ENCODE measurements at regions not wholly inside any gene's neighbourhood (a gene's known extent, or its start where the extent isn't known, plus 50 kb on each side); places are given as distances from the start of the nearest gene placed in this dataset.

- peaks cover 7 to 8% of the 10 kb centered on the region in 2 donors for H3K9me3 Mint-ChIP-seq
- Histone ChIP-seq H3K27me3 (ENCODE audit: control insufficient read depth, insufficient read depth, low read length) (no peaks in the 10 kb centered on the region), H3K36me3 (ENCODE audit: control insufficient read depth, insufficient read depth, low read length) (no peaks in the 10 kb centered on the region), H3K4me1 (ENCODE audit: control insufficient read depth, insufficient read depth, low read length) (no peaks in the 10 kb centered on the region), H3K4me3 (ENCODE audit: low read length) (no peak overlapping the region), H3K9me3 (ENCODE audit: control insufficient read depth, insufficient read depth, low read length) (peaks cover 2% of the 10 kb centered on the region), H3K27ac (ENCODE audit: low read length) (no peak overlapping the region)
- no peak for ATAC-seq
- no peak overlapping the region for H3K27ac Mint-ChIP-seq
- no peak for DNase-seq
- intact Hi-C loops (cut with micrococcal nuclease) = no loop called here
- H3K4me1 Mint-ChIP-seq = no peaks in the 10 kb centered on the region
- 35% methylated on average over 1 of the region's 2 CpGs for WGBS (ENCODE audit: insufficient coverage)
- H3K4me3 Mint-ChIP-seq = no peak overlapping the region
- no peaks in the 10 kb centered on the region for H3K27me3 Mint-ChIP-seq (ENCODE audit: low read depth in 2 of 2)
- no peaks in the 10 kb centered on the region for H3K36me3 Mint-ChIP-seq
- no peak for TF ChIP-seq CTCF (IDR thresholded peaks at IDR 0.05)
Measured at GRCh38 chr4:57575426-57575825, 465.2 kb upstream of the IGFBP7 start.

- no peaks in the 10 kb centered on the region for H3K9me3 ChIP-seq (ENCODE audit: control insufficient read depth, insufficient read depth, low read length)
- Mint-ChIP-seq H3K9me3 (peaks cover 3 to 7% of the 10 kb centered on the region in 2 donors), H3K36me3 (no peaks in the 10 kb centered on the region), H3K27ac (no peak overlapping the region), H3K27me3 (ENCODE audit: low read depth in 2 of 2) (no peaks in the 10 kb centered on the region), H3K4me3 (no peak overlapping the region), H3K4me1 (no peaks in the 10 kb centered on the region)
- H3K27ac ChIP-seq (ENCODE audit: low read length) = no peak overlapping the region
- H3K36me3 ChIP-seq (ENCODE audit: control insufficient read depth, insufficient read depth, low read length) = no peaks in the 10 kb centered on the region
- H3K4me1 ChIP-seq (ENCODE audit: control insufficient read depth, insufficient read depth, low read length) = no peaks in the 10 kb centered on the region
- no peak for DNase-seq
- no peaks in the 10 kb centered on the region for H3K27me3 ChIP-seq (ENCODE audit: control insufficient read depth, insufficient read depth, low read length)
- no peak for ATAC-seq
- intact Hi-C loops (cut with micrococcal nuclease) = no loop called here
- WGBS (ENCODE audit: insufficient coverage) = 98% methylated on average over 5 of the region's 5 CpGs
- no peak for TF ChIP-seq CTCF (IDR thresholded peaks at IDR 0.05)
- no peak overlapping the region for H3K4me3 ChIP-seq (ENCODE audit: low read length)
Measured at GRCh38 chr4:57554556-57555092, 444.4 kb upstream of the IGFBP7 start.

DNA sequence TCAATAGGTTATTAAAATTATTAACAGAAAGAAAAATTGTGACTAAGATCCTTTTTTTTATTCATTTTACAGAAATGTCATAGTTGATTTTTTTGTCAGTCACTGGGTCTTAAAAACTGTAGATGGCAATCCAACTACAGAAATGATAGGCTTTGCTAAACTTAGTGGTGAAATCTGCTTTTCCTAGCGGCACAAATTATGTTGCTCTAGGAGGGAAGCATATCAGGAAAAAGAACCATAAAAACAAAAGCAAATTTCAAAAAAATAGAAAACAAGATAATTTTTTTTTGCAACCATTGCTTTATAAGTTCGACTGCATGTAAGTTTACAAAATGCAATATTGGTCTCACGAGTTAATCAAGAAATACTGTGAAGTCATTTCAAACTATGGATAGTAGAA is 443.5 kb upstream of the IGFBP7 start:
- Histone ChIP-seq H3K27ac (ENCODE audit: low read length) (no peak overlapping the region), H3K36me3 (ENCODE audit: control insufficient read depth, insufficient read depth, low read length) (no peaks in the 10 kb centered on the region), H3K4me1 (ENCODE audit: control insufficient read depth, insufficient read depth, low read length) (no peaks in the 10 kb centered on the region), H3K9me3 (ENCODE audit: control insufficient read depth, insufficient read depth, low read length) (no peaks in the 10 kb centered on the region), H3K27me3 (ENCODE audit: control insufficient read depth, insufficient read depth, low read length) (no peaks in the 10 kb centered on the region), H3K4me3 (ENCODE audit: low read length) (no peak overlapping the region)
- ATAC-seq (no peak), DNase-seq (no peak)
- Mint-ChIP-seq H3K36me3 (no peaks in the 10 kb centered on the region), H3K9me3 (peaks cover under 1 to 5% of the 10 kb centered on the region in 2 donors), H3K4me1 (no peaks in the 10 kb centered on the region), H3K27ac (no peak overlapping the region), H3K27me3 (ENCODE audit: low read depth in 2 of 2) (no peaks in the 10 kb centered on the region), H3K4me3 (no peak overlapping the region)
- WGBS (ENCODE audit: insufficient coverage) = 88% methylated on average over 1 of the region's 3 CpGs
- TF ChIP-seq CTCF (IDR thresholded peaks at IDR 0.05) = no peak
- intact Hi-C loops (cut with micrococcal nuclease) = no loop called here

GRCh38 chr4:57550198-57550597 is 440.0 kb upstream of the IGFBP7 start:
- Histone ChIP-seq H3K4me1 (ENCODE audit: control insufficient read depth, insufficient read depth, low read length) (no peaks in the 10 kb centered on the region), H3K36me3 (ENCODE audit: control insufficient read depth, insufficient read depth, low read length) (no peaks in the 10 kb centered on the region), H3K9me3 (ENCODE audit: control insufficient read depth, insufficient read depth, low read length) (no peaks in the 10 kb centered on the region), H3K27ac (ENCODE audit: low read length) (no peak overlapping the region), H3K4me3 (ENCODE audit: low read length) (no peak overlapping the region), H3K27me3 (ENCODE audit: control insufficient read depth, insufficient read depth, low read length) (no peaks in the 10 kb centered on the region)
- 56% methylated on average over 3 of the region's 3 CpGs for WGBS (ENCODE audit: insufficient coverage)
- TF ChIP-seq CTCF (IDR thresholded peaks at IDR 0.05) = no peak
- no peak for ATAC-seq
- H3K27me3 Mint-ChIP-seq (ENCODE audit: low read depth in 2 of 2) = no peaks in the 10 kb centered on the region
- no peak overlapping the region for H3K4me3 Mint-ChIP-seq
- no peak overlapping the region for H3K27ac Mint-ChIP-seq
- intact Hi-C loops (cut with micrococcal nuclease) = no loop called here
- no peaks in the 10 kb centered on the region for H3K36me3 Mint-ChIP-seq
- H3K9me3 Mint-ChIP-seq = peaks cover 0 to 3% of the 10 kb centered on the region in 2 donors
- no peaks in the 10 kb centered on the region for H3K4me1 Mint-ChIP-seq
- no peak for DNase-seq

Data from natural killer cell (primary cell).